Islet precursor cell (in vitro differentiated cells): ENCODE measurements at regions not wholly inside any gene's neighbourhood (a gene's known extent, or its start where the extent isn't known, plus 50 kb on each side); places are given as distances from the start of the nearest gene placed in this dataset.
"Not testable (repeated sequence)": the region's sequence is repeated elsewhere in the genome, so short reads cannot be mapped to it uniquely, and the experiment has no call there.

Experiments
- DNase-seq: peaks from one replicate; pipeline ENCODE4 v3.0.0-alpha.2; 2018

DNA sequence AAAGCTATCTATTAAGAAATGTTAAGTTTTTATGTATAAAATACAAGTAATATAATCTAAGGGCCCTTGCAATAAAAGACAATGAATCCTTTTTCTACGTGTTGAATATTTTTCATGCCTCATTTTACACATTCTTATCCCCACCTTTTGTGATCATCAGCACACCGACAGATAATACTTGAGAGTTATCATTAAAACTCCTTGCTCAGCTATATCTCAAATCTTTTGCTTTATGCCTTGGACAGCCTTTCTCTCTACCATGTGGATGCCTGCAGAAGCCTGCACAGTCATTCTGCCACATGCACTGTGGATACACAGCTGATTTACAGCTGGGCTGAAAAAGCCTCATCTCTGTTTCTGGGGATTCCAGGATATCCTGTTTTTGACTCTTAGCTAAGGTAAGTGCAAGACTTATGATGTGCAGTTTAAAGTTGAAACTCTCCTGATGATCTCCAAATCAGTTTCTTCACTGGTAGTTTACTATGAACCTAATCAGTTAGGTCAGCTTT, 1565.1 kb downstream of the SI start:
- no peak for DNase-seq

DNA sequence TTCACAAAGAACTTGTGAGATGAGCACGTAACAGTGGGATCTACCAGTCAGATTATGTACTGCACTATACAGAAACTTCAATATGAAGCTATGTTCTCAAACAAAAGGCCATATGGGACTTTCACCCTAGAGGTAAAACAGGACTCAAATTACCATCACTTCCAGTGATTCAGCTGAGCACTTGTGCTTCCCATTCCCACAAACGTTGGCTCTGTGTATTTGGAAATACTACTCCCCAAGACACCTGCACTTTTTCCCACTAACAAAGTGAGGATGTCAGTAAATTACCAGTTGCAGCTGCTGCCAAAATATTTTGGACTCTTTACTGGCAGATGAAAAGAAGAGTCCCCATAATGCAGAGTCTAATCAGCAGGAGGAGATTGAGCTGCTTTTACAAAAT, 1570.1 kb downstream of the SI start:
- DNase-seq, result no peak

GRCh38 chr3:163504974-163505373, 1573.3 kb downstream of the SI start:
- no peak for DNase-seq

- not testable (repeated sequence) for DNase-seq
Measured at GRCh38 chr3:163499736-163500219, 1578.5 kb downstream of the SI start.

GRCh38 chr3:163498842-163499735, 1579.2 kb downstream of the SI start:
- DNase-seq, result not testable (repeated sequence)

DNA sequence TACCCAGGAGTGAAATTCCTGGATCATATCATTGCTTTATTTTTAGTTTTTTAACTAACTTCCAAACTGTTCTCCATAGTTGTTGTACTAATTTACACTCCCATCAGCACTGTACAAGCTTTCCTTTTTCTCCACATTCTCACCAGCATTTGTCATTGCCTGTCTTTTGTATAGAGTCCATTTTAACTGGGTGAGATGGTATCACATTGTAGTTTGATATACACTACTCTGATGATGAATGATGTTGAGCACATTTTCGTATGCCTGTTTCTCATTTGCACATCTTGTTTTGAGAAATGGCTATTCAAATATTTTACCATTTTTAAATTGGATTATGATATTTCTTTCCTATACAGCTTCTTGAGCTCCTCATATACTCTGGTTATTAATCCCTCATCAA, 1586.6 kb downstream of the SI start:
- no peak for DNase-seq

DNA sequence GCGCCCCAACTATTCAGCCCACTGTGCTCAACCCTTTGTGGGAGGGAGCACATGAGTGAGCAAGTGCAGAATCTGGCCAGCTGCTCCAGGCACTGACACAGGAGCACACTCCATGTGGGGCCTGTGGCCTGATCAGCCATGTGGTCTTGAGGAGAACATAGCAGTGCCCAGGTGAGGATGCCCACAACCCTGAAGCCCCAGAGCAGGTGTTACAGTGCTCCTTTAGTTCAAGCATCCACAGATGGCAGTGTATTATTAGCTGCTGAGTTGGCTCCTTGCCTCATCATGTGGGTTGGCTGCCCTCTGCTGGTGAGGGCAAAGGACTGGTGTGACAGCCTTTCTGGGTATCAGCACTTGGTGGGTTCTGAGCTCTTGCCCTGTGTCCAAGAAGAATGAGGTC, 1588.2 kb downstream of the SI start:
- peak; percentile 87 for DNase-seq

DNA sequence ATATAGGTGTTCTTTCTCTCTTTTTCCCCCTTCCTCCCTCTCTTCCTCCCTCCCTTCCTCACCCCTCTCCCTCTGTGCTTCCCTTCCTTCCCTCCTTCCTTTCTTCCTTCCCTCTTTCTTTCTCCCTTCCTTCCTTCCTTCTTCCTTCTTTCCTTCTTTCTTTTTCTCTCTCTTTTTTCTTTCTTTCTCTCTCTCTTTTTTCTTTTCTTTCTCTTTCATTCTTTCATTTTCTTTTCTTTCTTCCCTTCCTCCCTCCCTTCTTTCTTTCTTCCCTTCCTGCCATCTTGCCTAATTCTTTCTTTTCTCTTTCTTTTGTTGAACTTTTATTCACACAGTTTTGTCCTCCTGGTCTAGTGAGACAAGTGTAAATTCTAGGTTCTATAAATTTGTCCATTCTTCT, 1595.6 kb downstream of the SI start:
- no peak for DNase-seq

GRCh38 chr3:163481738-163482137, 1596.6 kb downstream of the SI start:
- DNase-seq, result no peak

DNA sequence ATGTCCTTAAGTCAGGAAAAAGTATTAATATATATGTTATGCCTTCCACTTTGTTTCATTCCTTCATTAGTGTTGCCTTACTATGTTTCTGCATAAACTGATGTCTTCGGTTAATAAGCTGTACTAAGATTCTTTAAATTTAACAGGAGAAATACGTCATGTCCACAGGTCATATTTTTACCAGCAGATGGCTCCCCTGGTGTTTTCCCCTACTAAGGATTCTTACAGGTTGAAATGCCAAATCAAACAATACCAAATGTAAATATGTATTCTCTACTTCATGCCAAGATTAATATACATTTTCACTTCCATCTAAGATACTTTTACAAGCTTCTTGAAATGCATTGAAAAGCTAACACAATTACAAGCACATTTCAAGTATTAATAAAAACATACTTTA, 1602.1 kb downstream of the SI start:
- DNase-seq, result no peak

DNA sequence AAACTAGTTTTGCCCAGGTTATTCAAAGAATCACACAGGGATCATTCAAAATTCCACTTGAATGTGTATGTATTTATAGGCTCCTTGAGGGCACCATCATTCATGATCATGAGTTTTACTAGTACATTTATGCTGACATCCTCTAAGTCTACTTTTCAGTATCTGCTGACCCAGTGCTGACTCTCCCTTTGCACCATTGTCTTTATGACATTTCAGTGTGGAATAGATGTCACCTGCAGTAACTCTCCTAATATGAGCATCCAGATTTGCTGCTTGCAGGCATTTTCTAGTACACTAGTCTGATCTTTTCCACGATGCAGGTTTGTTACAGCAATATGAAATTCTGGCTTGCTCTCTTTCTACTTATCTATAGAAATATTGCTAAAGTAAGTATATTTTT, 1603.5 kb downstream of the SI start:
- no peak for DNase-seq

DNA sequence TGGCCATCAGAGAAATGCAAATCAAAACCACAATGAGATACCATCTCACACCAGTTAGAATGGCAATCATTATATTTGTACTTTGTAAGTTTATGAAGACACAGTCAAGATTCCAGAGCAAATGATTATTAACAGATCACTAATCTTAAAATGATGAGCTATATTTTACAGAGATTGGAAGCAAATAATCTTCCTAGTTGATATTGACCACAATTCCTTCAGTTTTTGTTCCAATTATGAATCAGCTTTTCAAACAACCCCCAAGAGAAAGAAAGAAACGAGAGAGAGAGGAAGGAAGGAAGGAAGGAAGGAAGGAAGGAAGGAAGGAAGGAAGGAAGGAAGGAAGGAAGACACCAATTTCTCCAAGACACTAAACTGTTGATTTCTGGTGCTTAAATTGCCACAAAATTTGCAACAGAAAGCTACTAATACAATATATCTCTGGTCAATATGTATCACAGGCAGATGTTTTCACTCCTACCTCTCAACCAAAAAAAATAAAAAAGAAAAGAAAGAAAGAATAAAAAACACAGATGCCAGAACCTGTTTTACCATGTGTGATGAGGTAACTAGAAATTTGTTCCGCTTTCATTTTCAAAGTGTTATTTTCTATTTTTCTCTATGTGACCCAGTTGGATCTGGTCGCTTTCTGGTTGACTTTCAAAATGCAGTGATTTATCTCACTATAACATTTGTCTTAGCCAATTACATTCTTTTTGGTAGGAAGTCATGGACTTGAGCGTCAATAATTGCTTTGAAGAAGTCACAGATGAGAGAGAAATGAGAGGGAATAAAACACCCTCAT, 1609.6 kb downstream of the SI start:
- no peak for DNase-seq

- no peak for DNase-seq
Measured at GRCh38 chr3:163462446-163462845, 1615.8 kb downstream of the SI start.

DNA sequence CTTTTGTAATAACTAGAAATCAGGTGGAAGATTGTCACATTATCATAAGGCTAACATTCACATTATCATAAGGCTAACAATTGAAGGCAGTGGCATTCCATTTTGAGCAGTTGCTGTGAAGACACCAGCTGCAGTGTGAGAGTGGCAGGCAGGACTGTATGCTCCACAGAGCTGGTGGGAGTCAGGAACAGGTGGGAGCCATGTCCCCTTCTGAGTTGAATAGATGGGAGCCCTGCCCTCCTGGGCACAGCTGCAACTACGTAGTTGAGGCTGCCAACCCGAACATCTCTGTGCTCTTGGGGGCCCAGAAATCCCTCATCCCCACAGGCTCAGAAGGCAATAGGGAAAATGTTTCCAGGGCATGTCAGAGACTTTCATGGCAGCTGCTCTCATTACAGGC, 1627.6 kb downstream of the SI start:
- no peak for DNase-seq

DNA sequence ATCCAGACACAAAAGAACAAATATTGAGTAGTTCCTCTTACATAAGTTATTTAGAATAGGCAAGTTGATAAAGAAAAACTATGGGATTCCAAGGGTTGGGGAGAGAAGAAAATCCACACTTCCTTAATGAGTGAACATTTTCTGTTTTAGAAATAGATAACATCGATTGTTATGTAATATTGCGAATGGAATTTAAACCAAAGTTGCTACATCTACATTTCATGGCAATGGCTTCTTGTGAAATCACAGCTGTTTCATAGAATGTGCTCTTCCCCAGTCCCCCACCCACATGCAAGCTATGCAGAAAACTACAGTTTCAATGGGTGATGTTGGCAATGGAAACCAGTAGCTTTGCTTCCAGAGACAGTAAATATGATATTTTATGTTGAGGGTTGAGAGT, 1639.5 kb downstream of the SI start:
- no peak for DNase-seq

GRCh38 chr3:163422671-163423070, 1655.6 kb downstream of the SI start:
- no peak for DNase-seq

DNA sequence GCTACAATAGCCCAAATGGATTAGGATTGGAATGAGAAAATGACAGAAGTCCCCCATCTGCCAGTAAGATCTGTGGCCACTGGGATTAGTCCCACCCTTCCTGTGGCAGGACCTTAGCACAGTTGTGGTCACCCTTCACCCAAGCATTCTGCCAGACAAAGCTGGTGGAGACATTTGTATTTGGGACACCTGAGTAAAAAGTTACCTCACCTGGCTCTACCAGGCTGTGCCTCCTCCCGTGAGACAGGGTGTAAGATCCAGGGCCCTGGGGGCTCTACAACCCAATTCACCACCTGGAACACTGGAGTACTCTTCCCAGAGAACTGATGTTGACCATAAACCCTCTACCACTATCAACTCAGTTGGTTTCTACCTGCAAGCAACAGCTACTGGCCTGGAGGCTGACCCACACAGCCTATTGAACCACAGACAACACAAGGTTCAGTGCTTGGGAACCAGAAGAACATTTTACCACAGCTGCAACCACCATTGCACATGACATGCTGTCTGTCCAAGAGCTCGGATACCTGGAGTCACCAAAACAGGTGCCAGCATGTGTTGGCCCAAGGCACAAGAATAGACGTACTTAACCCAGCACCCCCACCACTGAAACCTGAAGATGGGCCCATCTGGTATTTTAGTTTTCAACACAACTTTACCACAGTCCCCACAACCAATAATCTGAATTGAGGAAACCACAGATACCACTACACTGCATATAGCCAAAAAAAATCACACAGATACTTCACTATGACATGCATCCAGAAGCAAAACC, 1686.7 kb downstream of the SI start:
- DNase-seq, result no peak

GRCh38 chr3:163384383-163384782, 1693.9 kb downstream of the SI start:
- no peak for DNase-seq

GRCh38 chr3:163382183-163382582, 1696.1 kb downstream of the SI start:
- no peak for DNase-seq

- DNase-seq, result no peak
Measured at GRCh38 chr3:163368168-163368567, 1710.1 kb downstream of the SI start.

DNA sequence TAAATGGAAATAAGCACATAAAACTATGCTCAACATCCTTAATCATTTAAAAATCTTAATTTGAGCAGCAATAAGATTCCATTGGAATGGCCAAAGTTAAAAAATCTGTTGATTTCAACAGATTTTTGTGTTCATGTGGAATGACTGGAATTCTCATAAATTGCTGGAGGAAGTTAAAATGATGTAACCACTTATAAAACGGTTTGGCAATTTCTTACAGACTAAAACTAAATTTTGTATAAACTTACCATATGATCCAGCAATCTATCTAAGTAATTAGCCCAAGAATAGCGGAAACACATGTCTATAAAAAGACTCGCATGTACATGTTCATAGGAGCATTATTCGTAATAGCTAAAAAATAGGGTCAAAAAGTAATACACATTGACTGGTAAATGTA, 1713.6 kb downstream of the SI start:
- no peak for DNase-seq

DNA sequence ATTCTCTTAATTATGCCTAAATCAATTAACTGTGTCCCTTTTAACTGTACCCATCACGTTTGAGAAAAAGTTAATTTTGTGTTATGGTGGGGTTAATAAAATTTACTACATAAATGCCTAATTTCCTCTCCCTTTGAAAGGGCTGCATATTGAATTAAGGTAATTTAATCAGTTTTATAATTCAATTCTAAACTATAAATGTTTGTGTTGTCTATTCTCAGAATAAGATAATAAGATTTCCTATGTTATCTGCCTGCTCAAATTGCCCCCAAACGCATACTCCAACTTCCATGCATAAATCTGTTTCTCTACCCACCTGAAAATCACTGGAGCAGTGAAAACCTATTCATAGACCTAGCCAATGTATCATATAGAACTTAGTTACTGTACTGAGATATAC, 1716.1 kb downstream of the SI start:
- no peak for DNase-seq

- DNase-seq, result not testable (repeated sequence)
Measured at GRCh38 chr3:163361357-163361878, 1716.9 kb downstream of the SI start.
